Loucy (cell line): ENCODE measurements at regions not wholly inside any gene's neighbourhood (a gene's known extent, or its start where the extent isn't known, plus 50 kb on each side); places are given as distances from the start of the nearest gene placed in this dataset.

ENCODE experiments used
- H2AFZ ChIP-seq: fragments of 200-600 bp; sonication (generic); 2 replicates; pipeline ENCODE4 v1.6.0; 2016; ENCODE audit warnings: antibody characterized with exemption, mild to moderate bottlenecking, low read length, moderate library complexity
- H3F3A ChIP-seq: fragments of 200-600 bp; 2 replicates; pipeline ENCODE4 v1.6.0; 2016; ENCODE audit warnings: antibody characterized with exemption, low read depth, mild to moderate bottlenecking
- H3K27me3 ChIP-seq: fragments of 200-600 bp; sonication (generic); 2 replicates; pipeline ENCODE4 v1.6.1; 2014; ENCODE audit warnings: low read length, mild to moderate bottlenecking; ENCODE audit not compliant: insufficient read depth, poor library complexity, severe bottlenecking
- H3K36me3 ChIP-seq: fragments of 200-600 bp; sonication (generic); 2 replicates; pipeline ENCODE4 v1.6.1; 2016; ENCODE audit warnings: low read length; ENCODE audit not compliant: insufficient read depth
- H3K4me1 ChIP-seq: fragments of 200-600 bp; sonication (generic); 2 replicates; pipeline ENCODE4 v1.5.1; 2014; ENCODE audit warnings: low read length, mild to moderate bottlenecking; ENCODE audit not compliant: insufficient read depth, poor library complexity, severe bottlenecking
- H3K4me2 ChIP-seq: fragments of 200-600 bp; sonication (generic); 2 replicates; pipeline ENCODE4 v1.6.0; 2014; ENCODE audit warnings: antibody characterized with exemption, low read length, low read depth, mild to moderate bottlenecking; ENCODE audit not compliant: poor library complexity, severe bottlenecking
- H3K4me3 ChIP-seq: fragments of 200-600 bp; sonication (generic); 2 replicates; pipeline ENCODE4 v1.5.1; 2014; ENCODE audit warnings: low read length, mild to moderate bottlenecking, mixed read lengths; ENCODE audit not compliant: poor library complexity, severe bottlenecking
- H3K79me2 ChIP-seq: fragments of 200-600 bp; sonication (generic); 2 replicates; pipeline ENCODE4 v1.6.1; 2014; ENCODE audit warnings: low read length; ENCODE audit not compliant: insufficient read depth
- H3K9ac ChIP-seq: fragments of 200-600 bp; sonication (generic); 2 replicates; pipeline ENCODE4 v1.6.0; 2014; ENCODE audit warnings: mild to moderate bottlenecking, low read depth, low read length, moderate library complexity; ENCODE audit not compliant: poor library complexity, severe bottlenecking
- H3K9me2 ChIP-seq: fragments of 200-600 bp; sonication (generic); replicated peaks from 2 replicates; pipeline ENCODE4 v1.6.1; 2016; ENCODE audit warnings: low read depth, low read length, mixed read lengths
- H3K9me3 ChIP-seq: fragments of 200-600 bp; sonication (generic); 2 replicates; pipeline ENCODE4 v1.6.1; 2014; ENCODE audit warnings: mild to moderate bottlenecking, antibody characterized with exemption, low read length, low read depth; ENCODE audit not compliant: insufficient read depth
- H4K20me1 ChIP-seq: fragments of 200-600 bp; sonication (generic); 2 replicates; pipeline ENCODE4 v1.6.0; 2014; ENCODE audit warnings: antibody characterized with exemption, low read length, mild to moderate bottlenecking; ENCODE audit not compliant: insufficient read depth, poor library complexity, severe bottlenecking
- CTCF ChIP-seq: fragments of 200-600 bp; sonication (generic); conservative IDR thresholded peaks from 2 replicates; pipeline ENCODE4 v1.5.1; 2014; ENCODE audit warnings: mild to moderate bottlenecking, antibody characterized with exemption, low read length
- EZH2phosphoT487 ChIP-seq: fragments of 200-600 bp; IDR thresholded peaks from 2 replicates; pipeline ENCODE4 v1.6.1; 2018; ENCODE audit warnings: antibody characterized with exemption, mild to moderate bottlenecking, moderate library complexity, borderline replicate concordance

GRCh38 chr3:8001712-8002111 lies 499.9 kb upstream of the LMCD1 start:
- Histone ChIP-seq H3K9me2 (0 out of 2 replicates have a peak, but pooled peaks cover 3% of the 10 kb centered on the region), H3K9ac (no peak overlapping the region), H3K27me3 (no peaks in the 10 kb centered on the region), H4K20me1 (no peaks in the 10 kb centered on the region), H3K79me2 (no peaks in the 10 kb centered on the region), H3K36me3 (no peaks in the 10 kb centered on the region), H3F3A (no peaks in the 10 kb centered on the region), H3K9me3 (no peaks in the 10 kb centered on the region), H3K4me1 (no peaks in the 10 kb centered on the region), H3K4me3 (no peak overlapping the region), H3K4me2 (no peak overlapping the region), H2AFZ (no peak overlapping the region)
- no peak for TF ChIP-seq EZH2phosphoT487
- TF ChIP-seq CTCF, result no peak

- Histone ChIP-seq H3K27me3 (no peaks in the 10 kb centered on the region), H3K9me3 (no peaks in the 10 kb centered on the region), H3K9me2 (no peaks in the 10 kb centered on the region), H4K20me1 (no peaks in the 10 kb centered on the region), H3K79me2 (no peaks in the 10 kb centered on the region), H2AFZ (no peak overlapping the region), H3K4me3 (no peak overlapping the region), H3F3A (no peaks in the 10 kb centered on the region), H3K36me3 (no peaks in the 10 kb centered on the region), H3K9ac (no peak overlapping the region), H3K4me1 (no peaks in the 10 kb centered on the region), H3K4me2 (no peak overlapping the region)
- TF ChIP-seq CTCF, result no peak
- TF ChIP-seq EZH2phosphoT487, result no peak
These were observed 489.7 kb upstream of the LMCD1 start for GRCh38 chr3:8011902-8012301.

GRCh38 chr3:8020047-8020841 lies 481.4 kb upstream of the LMCD1 start:
- H3K4me1 ChIP-seq, result no peaks in the 10 kb centered on the region
- TF ChIP-seq EZH2phosphoT487 (no peak), CTCF (no peak)
- H3F3A ChIP-seq, result no peaks in the 10 kb centered on the region
- H2AFZ ChIP-seq, result no peak overlapping the region
- H3K36me3 ChIP-seq, result no peaks in the 10 kb centered on the region
- H3K79me2 ChIP-seq, result no peaks in the 10 kb centered on the region
- H3K4me3 ChIP-seq, result no peak overlapping the region
- H3K9me2 ChIP-seq, result no peaks in the 10 kb centered on the region; the same call in 1 of the 2 replicates
- no peak overlapping the region for H3K4me2 ChIP-seq
- H3K9me3 ChIP-seq, result no peaks in the 10 kb centered on the region
- no peak overlapping the region for H3K9ac ChIP-seq
- no peaks in the 10 kb centered on the region for H3K27me3 ChIP-seq
- H4K20me1 ChIP-seq, result no peaks in the 10 kb centered on the region
